ENCODE measurements at regions not wholly inside any gene's neighbourhood (a gene's known extent, or its start where the extent isn't known, plus 50 kb on each side); places are given as distances from the start of the nearest gene placed in this dataset.

DNA sequence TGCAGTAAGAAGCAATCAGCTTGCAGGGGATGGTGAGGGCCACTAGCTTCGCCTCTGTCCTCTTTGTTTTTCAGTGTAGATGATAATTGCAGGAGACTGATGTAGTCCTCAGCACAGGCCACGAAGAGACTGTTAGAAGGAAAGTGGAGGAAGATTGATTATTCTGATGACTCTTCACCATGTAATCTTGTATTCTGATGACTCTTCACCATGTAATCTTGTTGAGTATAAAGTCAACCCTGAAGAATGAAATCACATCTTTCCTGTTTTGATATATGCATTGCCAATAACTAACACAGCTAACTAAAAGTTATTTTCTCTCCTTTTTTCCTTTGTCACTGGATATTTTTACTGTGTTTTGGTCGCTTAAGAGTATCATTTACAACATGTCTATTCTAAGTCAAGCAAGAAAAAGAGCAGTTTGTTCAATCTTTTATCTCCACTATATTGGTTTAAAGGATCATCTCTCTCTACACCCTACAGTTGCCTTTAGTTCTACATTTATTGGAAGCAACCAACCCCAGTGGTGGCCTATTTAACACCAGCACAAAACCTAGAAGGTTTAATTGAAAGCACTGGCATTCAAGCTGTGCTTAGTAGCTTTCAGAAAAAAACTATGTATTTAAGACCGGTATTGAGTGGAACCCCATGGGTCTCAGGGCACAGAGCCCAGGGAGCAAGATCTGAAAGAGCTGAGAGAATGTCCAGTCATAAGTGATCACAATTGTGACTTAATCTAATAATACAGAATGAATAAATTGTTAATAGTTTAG lies 107.2 kb upstream of the BTBD3 start:
- peak overlapping the region; percentile 78 for H3K27ac ChIP-seq (ENCODE audit: poor library complexity, severe bottlenecking)
- H3K36me3 ChIP-seq (ENCODE audit: low read depth) = no peaks in the 10 kb centered on the region
- H3K4me3 ChIP-seq (ENCODE audit: severe bottlenecking) = no peak overlapping the region
- H3K9me3 ChIP-seq (ENCODE audit: severe bottlenecking) = no peaks in the 10 kb centered on the region
- ATAC-seq (ENCODE audit: low read depth) (peak; percentile 87), DNase-seq (ENCODE audit: low spot score) (no peak)
- peaks cover 44% of the 10 kb centered on the region for H3K4me1 ChIP-seq (ENCODE audit: insufficient read depth, poor library complexity, severe bottlenecking)
- H3K27me3 ChIP-seq (ENCODE audit: insufficient read depth, poor library complexity, severe bottlenecking) = no peaks in the 10 kb centered on the region
- TF ChIP-seq, protein P1, sequence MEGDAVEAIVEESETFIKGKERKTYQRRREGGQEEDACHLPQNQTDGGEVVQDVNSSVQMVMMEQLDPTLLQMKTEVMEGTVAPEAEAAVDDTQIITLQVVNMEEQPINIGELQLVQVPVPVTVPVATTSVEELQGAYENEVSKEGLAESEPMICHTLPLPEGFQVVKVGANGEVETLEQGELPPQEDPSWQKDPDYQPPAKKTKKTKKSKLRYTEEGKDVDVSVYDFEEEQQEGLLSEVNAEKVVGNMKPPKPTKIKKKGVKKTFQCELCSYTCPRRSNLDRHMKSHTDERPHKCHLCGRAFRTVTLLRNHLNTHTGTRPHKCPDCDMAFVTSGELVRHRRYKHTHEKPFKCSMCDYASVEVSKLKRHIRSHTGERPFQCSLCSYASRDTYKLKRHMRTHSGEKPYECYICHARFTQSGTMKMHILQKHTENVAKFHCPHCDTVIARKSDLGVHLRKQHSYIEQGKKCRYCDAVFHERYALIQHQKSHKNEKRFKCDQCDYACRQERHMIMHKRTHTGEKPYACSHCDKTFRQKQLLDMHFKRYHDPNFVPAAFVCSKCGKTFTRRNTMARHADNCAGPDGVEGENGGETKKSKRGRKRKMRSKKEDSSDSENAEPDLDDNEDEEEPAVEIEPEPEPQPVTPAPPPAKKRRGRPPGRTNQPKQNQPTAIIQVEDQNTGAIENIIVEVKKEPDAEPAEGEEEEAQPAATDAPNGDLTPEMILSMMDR (IDR thresholded peaks at IDR 0.05; ENCODE audit: poor library complexity, severe bottlenecking) = no peak

DNA sequence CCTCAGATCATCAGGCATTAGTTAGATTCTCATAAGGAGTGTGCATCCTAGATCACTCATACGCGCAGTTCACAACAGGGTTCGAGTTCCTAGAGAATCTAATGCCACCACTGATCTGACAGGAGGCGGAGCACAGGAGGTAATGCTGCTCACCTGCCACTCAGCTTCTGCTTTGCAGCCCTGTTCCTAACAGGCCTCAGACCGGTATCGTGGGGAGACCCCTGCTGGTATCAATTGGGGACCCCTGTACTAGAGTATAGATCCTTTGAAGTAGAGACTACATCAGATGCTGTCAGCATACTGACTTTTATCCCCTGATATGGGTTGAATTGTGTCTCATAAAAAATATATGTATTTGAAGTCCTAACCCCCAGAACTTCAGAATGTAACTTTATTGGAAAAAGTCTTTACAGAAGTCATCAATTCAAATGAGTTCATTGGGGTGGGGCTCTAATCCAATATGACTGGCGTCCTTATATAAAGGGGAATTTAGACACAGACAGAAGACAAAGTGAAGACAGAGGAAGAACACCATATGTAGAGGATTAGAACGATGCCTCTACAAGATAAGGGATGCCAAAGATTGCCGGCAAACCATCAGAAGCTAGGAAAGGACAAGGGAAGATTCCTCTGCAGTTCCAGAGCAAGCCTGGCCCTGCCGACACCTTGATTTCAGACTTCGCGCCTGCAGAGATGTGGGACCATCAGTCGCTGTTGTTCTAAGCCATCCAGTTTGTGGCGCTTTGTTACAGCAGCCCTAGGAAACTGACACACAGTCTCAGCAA lies 104.4 kb upstream of the BTBD3 start:
- no peak for ATAC-seq (ENCODE audit: low read depth)
- TF ChIP-seq, protein P1 (IDR thresholded peaks at IDR 0.05; ENCODE audit: poor library complexity, severe bottlenecking) = no peak
- Histone ChIP-seq H3K4me1 (ENCODE audit: insufficient read depth, poor library complexity, severe bottlenecking) (peaks cover 25% of the 10 kb centered on the region), H3K9me3 (ENCODE audit: severe bottlenecking) (no peaks in the 10 kb centered on the region), H3K4me3 (ENCODE audit: severe bottlenecking) (no peak overlapping the region), H3K27me3 (ENCODE audit: insufficient read depth, poor library complexity, severe bottlenecking) (no peaks in the 10 kb centered on the region), H3K27ac (ENCODE audit: poor library complexity, severe bottlenecking) (peak overlapping the region; percentile 42), H3K36me3 (ENCODE audit: low read depth) (no peaks in the 10 kb centered on the region)
- no peak for DNase-seq (ENCODE audit: low spot score)

DNA sequence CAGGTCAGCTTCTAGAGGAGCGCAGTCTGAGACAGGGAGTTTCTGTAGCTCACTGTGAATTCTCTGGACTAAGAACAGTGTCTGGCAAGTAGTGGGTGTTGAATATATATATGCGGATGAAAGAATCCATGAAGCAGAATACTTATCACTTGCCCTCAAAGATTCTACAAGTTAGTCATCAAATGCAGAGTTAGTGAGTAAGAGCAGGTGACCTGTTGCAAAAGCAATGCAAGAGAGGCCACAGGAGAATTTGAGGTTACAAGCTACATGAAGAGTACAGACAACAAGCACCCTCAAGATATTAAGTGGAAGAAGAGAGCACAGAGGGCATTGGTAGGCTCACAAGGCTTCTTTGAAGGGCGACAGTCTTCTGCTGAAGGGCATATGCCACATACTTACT lies 103.4 kb upstream of the BTBD3 start:
- Histone ChIP-seq H3K4me1 (ENCODE audit: insufficient read depth, poor library complexity, severe bottlenecking) (peaks cover 24% of the 10 kb centered on the region), H3K36me3 (ENCODE audit: low read depth) (no peaks in the 10 kb centered on the region), H3K9me3 (ENCODE audit: severe bottlenecking) (no peaks in the 10 kb centered on the region), H3K27me3 (ENCODE audit: insufficient read depth, poor library complexity, severe bottlenecking) (no peaks in the 10 kb centered on the region), H3K4me3 (ENCODE audit: severe bottlenecking) (no peak overlapping the region), H3K27ac (ENCODE audit: poor library complexity, severe bottlenecking) (peak overlapping the region; percentile 42)
- ATAC-seq (ENCODE audit: low read depth) = peak; percentile 69
- TF ChIP-seq, protein P1 (IDR thresholded peaks at IDR 0.05; ENCODE audit: poor library complexity, severe bottlenecking) = no peak
- no peak for DNase-seq (ENCODE audit: low spot score)

DNA sequence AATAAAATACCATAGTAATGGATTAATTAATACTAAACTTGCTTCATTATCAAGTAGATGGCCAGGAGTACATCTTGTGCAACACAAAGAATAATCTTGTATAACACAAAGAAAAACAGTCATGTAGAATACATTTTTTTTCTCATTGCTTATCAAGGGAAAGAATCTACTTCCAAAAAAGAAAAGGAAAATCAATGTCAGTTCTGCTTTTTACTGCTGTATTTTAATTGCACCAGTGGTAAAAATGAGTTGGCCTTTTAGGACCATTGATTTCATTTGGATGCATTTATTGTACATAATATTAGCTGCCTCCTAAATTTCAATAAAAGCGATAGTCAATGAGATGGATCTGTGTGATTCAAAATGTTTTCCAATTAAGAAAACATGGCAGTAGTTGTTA lies 96.9 kb upstream of the BTBD3 start:
- Histone ChIP-seq H3K27me3 (ENCODE audit: insufficient read depth, poor library complexity, severe bottlenecking) (no peaks in the 10 kb centered on the region), H3K4me1 (ENCODE audit: insufficient read depth, poor library complexity, severe bottlenecking) (peaks cover 5% of the 10 kb centered on the region)

More for the DNA sequence above, 96.9 kb upstream of the BTBD3 start:
- no peak overlapping the region for H3K27ac ChIP-seq (ENCODE audit: poor library complexity, severe bottlenecking)
- H3K9me3 ChIP-seq (ENCODE audit: severe bottlenecking) = no peaks in the 10 kb centered on the region
- ATAC-seq (ENCODE audit: low read depth) = no peak
- no peak overlapping the region for H3K4me3 ChIP-seq (ENCODE audit: severe bottlenecking)
- DNase-seq (ENCODE audit: low spot score) = no peak
- TF ChIP-seq, protein P1 (IDR thresholded peaks at IDR 0.05; ENCODE audit: poor library complexity, severe bottlenecking) = no peak
- H3K36me3 ChIP-seq (ENCODE audit: low read depth) = no peaks in the 10 kb centered on the region

Data from RWPE2 (cell line).